ENCODE measurements at regions not wholly inside any gene's neighbourhood (a gene's known extent, or its start where the extent isn't known, plus 50 kb on each side); places are given as distances from the start of the nearest gene placed in this dataset.
"Not testable (repeated sequence)": the region's sequence is repeated elsewhere in the genome, so short reads cannot be mapped to it uniquely, and the experiment has no call there.

DNA sequence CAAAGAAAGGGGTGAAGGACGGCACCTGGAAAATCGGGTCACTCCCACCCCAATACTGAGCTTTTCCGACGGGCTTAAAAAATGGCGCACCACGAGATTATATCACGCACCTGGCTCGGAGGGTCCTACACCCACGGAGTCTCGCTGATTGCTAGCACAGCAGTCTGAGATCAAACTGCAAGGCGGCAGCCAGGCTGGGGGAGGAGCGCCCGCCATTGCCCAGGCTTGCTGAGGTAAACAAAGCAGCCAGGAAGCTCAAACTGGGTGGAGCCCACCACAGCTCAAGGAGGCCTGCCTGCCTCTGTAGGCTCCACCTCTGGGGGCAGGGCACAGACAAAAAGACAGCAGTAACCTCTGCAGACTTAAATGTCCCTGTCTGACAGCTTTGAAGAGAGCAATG lies 264.7 kb downstream of the BCHE start:
- TF ChIP-seq TCF7 (IDR thresholded peaks at IDR 0.05; ENCODE audit: borderline replicate concordance); DNMT1 (IDR thresholded peaks at IDR 0.05); TBL1XR1 (IDR thresholded peaks at IDR 0.05; ENCODE audit: low read length in 2 of 2); RBBP5 (IDR thresholded peaks at IDR 0.05; ENCODE audit: borderline replicate concordance, insufficient read depth, low read length, poor library complexity, severe bottlenecking); RBM17 (IDR thresholded peaks at IDR 0.05; ENCODE audit: borderline replicate concordance, low read depth, low read length); WHSC1 (IDR thresholded peaks at IDR 0.05; ENCODE audit: low read length); CEBPB (tag; IDR thresholded peaks at IDR 0.05); ZNF146 (CRISPR knock-in tag; IDR thresholded peaks at IDR 0.05; ENCODE audit: unreplicated experiment); XRCC5 (IDR thresholded peaks at IDR 0.05; ENCODE audit: low read depth, low read length); GABPA (tag; conservative IDR thresholded peaks at IDR 0.05; ENCODE audit: low read depth): not testable (repeated sequence)
- TF ChIP-seq, protein P1, sequence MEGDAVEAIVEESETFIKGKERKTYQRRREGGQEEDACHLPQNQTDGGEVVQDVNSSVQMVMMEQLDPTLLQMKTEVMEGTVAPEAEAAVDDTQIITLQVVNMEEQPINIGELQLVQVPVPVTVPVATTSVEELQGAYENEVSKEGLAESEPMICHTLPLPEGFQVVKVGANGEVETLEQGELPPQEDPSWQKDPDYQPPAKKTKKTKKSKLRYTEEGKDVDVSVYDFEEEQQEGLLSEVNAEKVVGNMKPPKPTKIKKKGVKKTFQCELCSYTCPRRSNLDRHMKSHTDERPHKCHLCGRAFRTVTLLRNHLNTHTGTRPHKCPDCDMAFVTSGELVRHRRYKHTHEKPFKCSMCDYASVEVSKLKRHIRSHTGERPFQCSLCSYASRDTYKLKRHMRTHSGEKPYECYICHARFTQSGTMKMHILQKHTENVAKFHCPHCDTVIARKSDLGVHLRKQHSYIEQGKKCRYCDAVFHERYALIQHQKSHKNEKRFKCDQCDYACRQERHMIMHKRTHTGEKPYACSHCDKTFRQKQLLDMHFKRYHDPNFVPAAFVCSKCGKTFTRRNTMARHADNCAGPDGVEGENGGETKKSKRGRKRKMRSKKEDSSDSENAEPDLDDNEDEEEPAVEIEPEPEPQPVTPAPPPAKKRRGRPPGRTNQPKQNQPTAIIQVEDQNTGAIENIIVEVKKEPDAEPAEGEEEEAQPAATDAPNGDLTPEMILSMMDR (IDR thresholded peaks at IDR 0.05 in 2 of 3, conservative IDR thresholded peaks at IDR 0.05 in 1 of 3; ENCODE audit: insufficient read depth in 2 of 3, low read depth in 1 of 3, low read length in 3 of 3), result not testable (repeated sequence)
- TF ChIP-seq, protein P2, sequence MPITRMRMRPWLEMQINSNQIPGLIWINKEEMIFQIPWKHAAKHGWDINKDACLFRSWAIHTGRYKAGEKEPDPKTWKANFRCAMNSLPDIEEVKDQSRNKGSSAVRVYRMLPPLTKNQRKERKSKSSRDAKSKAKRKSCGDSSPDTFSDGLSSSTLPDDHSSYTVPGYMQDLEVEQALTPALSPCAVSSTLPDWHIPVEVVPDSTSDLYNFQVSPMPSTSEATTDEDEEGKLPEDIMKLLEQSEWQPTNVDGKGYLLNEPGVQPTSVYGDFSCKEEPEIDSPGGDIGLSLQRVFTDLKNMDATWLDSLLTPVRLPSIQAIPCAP (CRISPR knock-in tag; IDR thresholded peaks at IDR 0.05; ENCODE audit: borderline replicate concordance), result not testable (repeated sequence)
- TF ChIP-seq, protein P3, sequence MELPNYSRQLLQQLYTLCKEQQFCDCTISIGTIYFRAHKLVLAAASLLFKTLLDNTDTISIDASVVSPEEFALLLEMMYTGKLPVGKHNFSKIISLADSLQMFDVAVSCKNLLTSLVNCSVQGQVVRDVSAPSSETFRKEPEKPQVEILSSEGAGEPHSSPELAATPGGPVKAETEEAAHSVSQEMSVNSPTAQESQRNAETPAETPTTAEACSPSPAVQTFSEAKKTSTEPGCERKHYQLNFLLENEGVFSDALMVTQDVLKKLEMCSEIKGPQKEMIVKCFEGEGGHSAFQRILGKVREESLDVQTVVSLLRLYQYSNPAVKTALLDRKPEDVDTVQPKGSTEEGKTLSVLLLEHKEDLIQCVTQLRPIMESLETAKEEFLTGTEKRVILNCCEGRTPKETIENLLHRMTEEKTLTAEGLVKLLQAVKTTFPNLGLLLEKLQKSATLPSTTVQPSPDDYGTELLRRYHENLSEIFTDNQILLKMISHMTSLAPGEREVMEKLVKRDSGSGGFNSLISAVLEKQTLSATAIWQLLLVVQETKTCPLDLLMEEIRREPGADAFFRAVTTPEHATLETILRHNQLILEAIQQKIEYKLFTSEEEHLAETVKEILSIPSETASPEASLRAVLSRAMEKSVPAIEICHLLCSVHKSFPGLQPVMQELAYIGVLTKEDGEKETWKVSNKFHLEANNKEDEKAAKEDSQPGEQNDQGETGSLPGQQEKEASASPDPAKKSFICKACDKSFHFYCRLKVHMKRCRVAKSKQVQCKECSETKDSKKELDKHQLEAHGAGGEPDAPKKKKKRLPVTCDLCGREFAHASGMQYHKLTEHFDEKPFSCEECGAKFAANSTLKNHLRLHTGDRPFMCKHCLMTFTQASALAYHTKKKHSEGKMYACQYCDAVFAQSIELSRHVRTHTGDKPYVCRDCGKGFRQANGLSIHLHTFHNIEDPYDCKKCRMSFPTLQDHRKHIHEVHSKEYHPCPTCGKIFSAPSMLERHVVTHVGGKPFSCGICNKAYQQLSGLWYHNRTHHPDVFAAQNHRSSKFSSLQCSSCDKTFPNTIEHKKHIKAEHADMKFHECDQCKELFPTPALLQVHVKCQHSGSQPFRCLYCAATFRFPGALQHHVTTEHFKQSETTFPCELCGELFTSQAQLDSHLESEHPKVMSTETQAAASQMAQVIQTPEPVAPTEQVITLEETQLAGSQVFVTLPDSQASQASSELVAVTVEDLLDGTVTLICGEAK (IDR thresholded peaks at IDR 0.05), result not testable (repeated sequence)
- TF ChIP-seq, protein P3 (CRISPR knock-in tag; IDR thresholded peaks at IDR 0.05), result not testable (repeated sequence)
